MCF 10A (cell line): ENCODE measurements at regions not wholly inside any gene's neighbourhood (a gene's known extent, or its start where the extent isn't known, plus 50 kb on each side); places are given as distances from the start of the nearest gene placed in this dataset.
A peak's percentile ranks its signal among the peaks of the same experiment; 100 is the strongest.

Experiments
- BruUV-seq: library from RNA; stranded (reverse); fragments of 400-500 nt; replicated peaks from 2 replicates; lab custom pipeline; 2021; lab: Mats Ljungman, UMichigan
- CTCF ChIA-PET: fragments of 300-600 bp; sonication (Branson Sonifier 250); formaldehyde crosslinking; extraction: SDS; loops from one replicate; lab custom pipeline; 2021; ENCODE audit warnings: antibody characterized with exemption, inconsistent platforms; lab: Yijun Ruan, JAX
- POLR2A ChIA-PET: fragments of 300-600, 350-650 bp; sonication (Branson Sonifier 250); formaldehyde crosslinking; extraction: SDS; loops from one replicate; lab custom pipeline; 2020; ENCODE audit warnings: antibody characterized with exemption, inconsistent platforms; lab: Yijun Ruan, JAX
- DNase-seq: peaks from one replicate; pipeline ENCODE4 v3.0.0-alpha.2; 2018; ENCODE audit not compliant: unreplicated experiment
- H3K27ac Mint-ChIP-seq: one replicate; pipeline ENCODE4 v1.8.0; 2022; ENCODE audit warnings: mild to moderate bottlenecking, low read depth, mixed read lengths; ENCODE audit not compliant: unreplicated experiment
- H3K27me3 Mint-ChIP-seq: one replicate; pipeline ENCODE4 v1.8.0; 2022; ENCODE audit warnings: mixed read lengths; ENCODE audit not compliant: insufficient read depth, unreplicated experiment
- H3K36me3 Mint-ChIP-seq: one replicate; pipeline ENCODE4 v1.8.0; 2022; ENCODE audit warnings: mild to moderate bottlenecking, moderate library complexity, mixed read lengths; ENCODE audit not compliant: insufficient read depth, unreplicated experiment
- H3K4me1 Mint-ChIP-seq: one replicate; pipeline ENCODE4 v1.8.0; 2022; ENCODE audit warnings: mixed read lengths; ENCODE audit not compliant: insufficient read depth, unreplicated experiment
- H3K4me3 Mint-ChIP-seq: one replicate; pipeline ENCODE4 v1.8.0; 2022; ENCODE audit warnings: mild to moderate bottlenecking, moderate library complexity, mixed read lengths; ENCODE audit not compliant: unreplicated experiment
- H3K9me3 Mint-ChIP-seq: one replicate; pipeline ENCODE4 v1.8.0; 2022; ENCODE audit warnings: mixed read lengths; ENCODE audit not compliant: unreplicated experiment
- intact Hi-C: fragments of 100-400 bp; cut with micrococcal nuclease; formaldehyde crosslinking; loops from 2 replicates; pipeline ENCODE4 v1.14.1; 2022
- TF ChIP-seq, protein P1 (sequence below): fragments of 200-600 bp; IDR thresholded peaks from one replicate; pipeline ENCODE4 v1.8.0; 2022; ENCODE audit warnings: antibody characterized with exemption, mild to moderate bottlenecking; ENCODE audit not compliant: unreplicated experiment

GRCh38 chr6:92762443-92763273 lies 656.7 kb downstream of the EPHA7 start:
- H3K36me3 Mint-ChIP-seq, result peaks cover 6% of the 10 kb centered on the region
- CTCF ChIA-PET, result interaction anchor here (0.9 kb wide), 1 partner anchor 16 kb away, joined by 3 read pairs; no protein-coding TSS in a partner anchor
- H3K27ac Mint-ChIP-seq, result peak overlapping the region; percentile 61
- no peak overlapping the region for H3K4me3 Mint-ChIP-seq
- peaks cover 12% of the 10 kb centered on the region for H3K27me3 Mint-ChIP-seq
- H3K4me1 Mint-ChIP-seq, result peaks cover 15% of the 10 kb centered on the region
- peak; percentile 31 for DNase-seq
- BruUV-seq, result no TSS peak
- no peaks in the 10 kb centered on the region for H3K9me3 Mint-ChIP-seq
- POLR2A ChIA-PET, result interaction anchor here (0.6 kb wide), 1 partner anchor 1734 kb away, joined by 3 read pairs; no protein-coding TSS in a partner anchor
- TF ChIP-seq, protein P1, sequence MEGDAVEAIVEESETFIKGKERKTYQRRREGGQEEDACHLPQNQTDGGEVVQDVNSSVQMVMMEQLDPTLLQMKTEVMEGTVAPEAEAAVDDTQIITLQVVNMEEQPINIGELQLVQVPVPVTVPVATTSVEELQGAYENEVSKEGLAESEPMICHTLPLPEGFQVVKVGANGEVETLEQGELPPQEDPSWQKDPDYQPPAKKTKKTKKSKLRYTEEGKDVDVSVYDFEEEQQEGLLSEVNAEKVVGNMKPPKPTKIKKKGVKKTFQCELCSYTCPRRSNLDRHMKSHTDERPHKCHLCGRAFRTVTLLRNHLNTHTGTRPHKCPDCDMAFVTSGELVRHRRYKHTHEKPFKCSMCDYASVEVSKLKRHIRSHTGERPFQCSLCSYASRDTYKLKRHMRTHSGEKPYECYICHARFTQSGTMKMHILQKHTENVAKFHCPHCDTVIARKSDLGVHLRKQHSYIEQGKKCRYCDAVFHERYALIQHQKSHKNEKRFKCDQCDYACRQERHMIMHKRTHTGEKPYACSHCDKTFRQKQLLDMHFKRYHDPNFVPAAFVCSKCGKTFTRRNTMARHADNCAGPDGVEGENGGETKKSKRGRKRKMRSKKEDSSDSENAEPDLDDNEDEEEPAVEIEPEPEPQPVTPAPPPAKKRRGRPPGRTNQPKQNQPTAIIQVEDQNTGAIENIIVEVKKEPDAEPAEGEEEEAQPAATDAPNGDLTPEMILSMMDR, result no peak
- intact Hi-C loops, result no loop called here

- Mint-ChIP-seq H3K36me3 (no peaks in the 10 kb centered on the region), H3K4me1 (peaks cover 15% of the 10 kb centered on the region), H3K27ac (no peak overlapping the region), H3K9me3 (no peaks in the 10 kb centered on the region), H3K4me3 (no peak overlapping the region), H3K27me3 (no peaks in the 10 kb centered on the region)
- ChIA-PET CTCF (interaction anchor here (0.5 to 1.4 kb wide), 3 partner anchors 9 to 637 kb away, joined by 3 read pairs; no protein-coding TSS in a partner anchor), POLR2A (no interaction called here)
- TF ChIP-seq, protein P1, result no peak
- BruUV-seq, result no TSS peak
- intact Hi-C loops, result no loop called here
- DNase-seq, result no peak
Measured at GRCh38 chr6:92759178-92759577, 660.2 kb downstream of the EPHA7 start.

GRCh38 chr6:92757925-92758324 lies 661.4 kb downstream of the EPHA7 start:
- DNase-seq, result no peak
- Mint-ChIP-seq H3K36me3 (no peaks in the 10 kb centered on the region), H3K4me1 (peaks cover 8% of the 10 kb centered on the region), H3K27ac (peak overlapping the region; percentile 83), H3K4me3 (no peak overlapping the region), H3K27me3 (no peaks in the 10 kb centered on the region), H3K9me3 (peaks cover 2% of the 10 kb centered on the region)
- intact Hi-C loops, result no loop called here
- ChIA-PET CTCF (interaction anchor here (1.4 kb wide), 1 partner anchor 636 kb away, joined by 3 read pairs; no protein-coding TSS in a partner anchor), POLR2A (interaction anchor here (0.7 to 1.3 kb wide), 3 partner anchors 22 to 987 kb away, joined by 3 to 4 read pairs (median 3); no protein-coding TSS in a partner anchor)
- BruUV-seq, result no TSS peak
- TF ChIP-seq, protein P1, result no peak

GRCh38 chr6:92756912-92757311 lies 662.4 kb downstream of the EPHA7 start:
- CTCF ChIA-PET, result interaction anchor here (0.6 kb wide), 2 partner anchors 1107 to 1820 kb away, joined by 4 to 5 read pairs; no protein-coding TSS in a partner anchor
- DNase-seq, result peak; percentile 64
- no TSS peak for BruUV-seq
- Mint-ChIP-seq H3K4me3 (no peak overlapping the region), H3K27me3 (no peaks in the 10 kb centered on the region), H3K36me3 (no peaks in the 10 kb centered on the region), H3K9me3 (peaks cover 12% of the 10 kb centered on the region), H3K4me1 (peaks cover 6% of the 10 kb centered on the region), H3K27ac (peak overlapping the region; percentile 83)
- TF ChIP-seq, protein P1, result no peak
- intact Hi-C loops, result no loop called here
- POLR2A ChIA-PET, result interaction anchor here (1.3 kb wide), 1 partner anchor 30 kb away, joined by 3 read pairs; no protein-coding TSS in a partner anchor
